Right lobe of liver (tissue), 4 donors: ENCODE measurements at regions not wholly inside any gene's neighbourhood (a gene's known extent, or its start where the extent isn't known, plus 50 kb on each side); places are given as distances from the start of the nearest gene placed in this dataset.

ENCODE experiments used
- CTCF ChIP-seq, 4 donors: fragments of 200-600 bp in 3 of 4; fragments of 450-650 bp in 1 of 4; IDR thresholded peaks; one replicate each; pipeline versions ENCODE4 v1.5.1 to v1.8.0; 2016 to 2022; ENCODE audit warnings: antibody characterized with exemption in 4 of 4, mild to moderate bottlenecking in 2 of 4
- POLR2A ChIP-seq: fragments of 450-650 bp; IDR thresholded peaks from one replicate; pipeline ENCODE4 v1.6.1; 2017; ENCODE audit warnings: antibody characterized with exemption, mild to moderate bottlenecking
- donor health status: DM: no; HTN: no; CAD: no.
- donor health status: DM: no; HTN: no; CAD: no.
- donor health status: DM: no; HTN: yes; CAD: no.

GRCh38 chr6:166834049-166834448 lies 122.3 kb downstream of the RNASET2 start:
- TF ChIP-seq CTCF (IDR thresholded peaks at IDR 0.05) = no peak
- no peak for TF ChIP-seq POLR2A
